ENCODE measurements at regions not wholly inside any gene's neighbourhood (a gene's known extent, or its start where the extent isn't known, plus 50 kb on each side); places are given as distances from the start of the nearest gene placed in this dataset.

DNA sequence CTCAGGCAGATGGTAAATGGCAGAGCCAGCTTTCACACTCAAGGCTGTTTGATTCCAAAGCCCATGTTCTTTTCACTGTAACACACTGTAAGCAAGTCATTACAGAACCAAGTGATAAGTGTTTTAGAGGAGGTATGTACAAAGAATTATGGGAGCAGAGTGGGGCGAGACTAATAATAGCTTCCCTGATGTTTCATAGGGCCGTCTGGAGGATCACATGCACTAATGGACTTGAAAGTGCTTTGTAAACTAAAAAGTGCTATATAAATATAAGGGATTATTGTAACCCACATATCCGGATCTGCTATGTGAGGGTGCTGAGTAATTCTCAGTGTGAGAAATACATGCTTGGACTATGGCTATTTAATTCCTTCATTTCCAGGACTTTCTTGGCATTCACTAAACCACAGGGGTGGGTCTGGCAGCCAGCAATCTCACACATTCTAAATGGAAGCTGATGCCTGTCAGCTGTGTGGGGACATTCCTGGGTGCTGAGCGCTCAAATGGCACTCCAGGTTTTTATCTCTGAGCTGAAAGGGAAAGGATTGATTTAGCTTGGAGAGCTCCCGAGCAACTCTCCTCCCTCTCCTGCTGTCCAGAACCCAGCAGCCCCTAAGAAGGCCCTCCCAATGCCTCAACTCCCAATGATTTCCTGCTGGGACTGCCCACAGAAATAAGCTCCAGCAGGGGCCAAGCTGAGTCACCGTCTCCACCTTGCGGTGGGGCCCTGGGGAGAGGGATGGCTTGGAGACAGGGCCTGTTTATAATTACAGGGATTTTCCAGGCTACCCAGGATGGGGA is 222.8 kb downstream of the SOX11 start:
- no peaks in the 10 kb centered on the region for H3K9me3 ChIP-seq
- H3K27ac ChIP-seq = no peak overlapping the region
- TF ChIP-seq, protein P1, sequence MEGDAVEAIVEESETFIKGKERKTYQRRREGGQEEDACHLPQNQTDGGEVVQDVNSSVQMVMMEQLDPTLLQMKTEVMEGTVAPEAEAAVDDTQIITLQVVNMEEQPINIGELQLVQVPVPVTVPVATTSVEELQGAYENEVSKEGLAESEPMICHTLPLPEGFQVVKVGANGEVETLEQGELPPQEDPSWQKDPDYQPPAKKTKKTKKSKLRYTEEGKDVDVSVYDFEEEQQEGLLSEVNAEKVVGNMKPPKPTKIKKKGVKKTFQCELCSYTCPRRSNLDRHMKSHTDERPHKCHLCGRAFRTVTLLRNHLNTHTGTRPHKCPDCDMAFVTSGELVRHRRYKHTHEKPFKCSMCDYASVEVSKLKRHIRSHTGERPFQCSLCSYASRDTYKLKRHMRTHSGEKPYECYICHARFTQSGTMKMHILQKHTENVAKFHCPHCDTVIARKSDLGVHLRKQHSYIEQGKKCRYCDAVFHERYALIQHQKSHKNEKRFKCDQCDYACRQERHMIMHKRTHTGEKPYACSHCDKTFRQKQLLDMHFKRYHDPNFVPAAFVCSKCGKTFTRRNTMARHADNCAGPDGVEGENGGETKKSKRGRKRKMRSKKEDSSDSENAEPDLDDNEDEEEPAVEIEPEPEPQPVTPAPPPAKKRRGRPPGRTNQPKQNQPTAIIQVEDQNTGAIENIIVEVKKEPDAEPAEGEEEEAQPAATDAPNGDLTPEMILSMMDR (IDR thresholded peaks at IDR 0.05) = no peak
- no peak for TF ChIP-seq POLR2A (IDR thresholded peaks at IDR 0.05)
- H3K4me3 ChIP-seq = no peak overlapping the region
- H3K36me3 ChIP-seq = no peaks in the 10 kb centered on the region
- DNase-seq = no peak
- no peaks in the 10 kb centered on the region for H3K27me3 ChIP-seq
- no peaks in the 10 kb centered on the region for H3K4me1 ChIP-seq

DNA sequence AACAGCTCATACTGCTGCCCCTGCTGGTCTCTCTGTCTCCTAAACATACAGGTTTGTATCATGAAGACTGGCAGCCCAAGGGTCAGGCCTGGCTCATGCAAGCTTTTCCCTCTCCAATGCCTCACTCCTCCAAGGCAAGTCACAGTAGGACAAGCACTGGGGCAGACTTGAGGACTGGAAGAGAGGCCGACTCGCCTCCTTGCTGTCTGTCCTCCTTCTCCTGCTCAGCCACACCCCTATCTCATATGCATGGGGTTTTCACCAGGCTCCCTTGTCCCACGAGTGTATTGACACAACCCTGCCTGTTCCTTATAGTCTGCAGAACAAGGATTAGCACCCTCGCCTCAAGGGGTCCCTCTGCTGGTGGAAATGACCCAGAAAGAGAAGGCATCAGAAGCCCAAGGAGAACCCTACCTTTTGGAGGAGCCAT is 223.7 kb downstream of the SOX11 start:
- Histone ChIP-seq H3K9me3 (no peaks in the 10 kb centered on the region), H3K27ac (no peak overlapping the region), H3K4me1 (no peaks in the 10 kb centered on the region), H3K4me3 (no peak overlapping the region), H3K36me3 (no peaks in the 10 kb centered on the region), H3K27me3 (no peaks in the 10 kb centered on the region)
- no peak for DNase-seq
- TF ChIP-seq, protein P1 (IDR thresholded peaks at IDR 0.05) = no peak
- no peak for TF ChIP-seq POLR2A (IDR thresholded peaks at IDR 0.05)

DNA sequence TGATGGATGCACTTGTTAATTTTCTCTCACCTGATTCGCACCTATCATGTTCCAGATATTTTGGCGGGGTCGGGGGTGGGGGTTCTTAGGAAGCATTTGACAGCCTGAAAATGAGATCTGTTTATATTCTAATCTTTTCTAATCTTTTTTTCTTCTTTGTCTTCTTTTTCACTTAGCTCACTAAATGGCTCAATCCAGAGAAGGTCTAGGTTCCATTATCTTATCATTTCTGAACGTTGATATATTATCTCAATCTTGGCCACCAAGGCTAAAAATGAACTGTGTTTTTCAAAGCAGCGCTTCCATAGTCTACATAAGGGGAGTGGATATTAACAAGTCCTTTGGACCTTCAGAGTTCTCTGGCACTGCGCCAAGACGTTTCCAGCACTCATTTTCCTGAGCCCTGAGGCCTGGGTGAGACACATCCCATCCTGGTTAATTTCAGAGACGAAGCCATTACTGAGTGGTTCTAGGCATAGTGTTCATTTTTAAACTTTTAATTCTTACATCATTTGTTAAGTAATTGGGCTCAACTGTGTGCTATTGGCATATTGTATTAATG is 229.0 kb downstream of the SOX11 start:
- Histone ChIP-seq H3K4me1 (no peaks in the 10 kb centered on the region), H3K36me3 (no peaks in the 10 kb centered on the region), H3K9me3 (no peaks in the 10 kb centered on the region), H3K27ac (no peak overlapping the region), H3K27me3 (no peaks in the 10 kb centered on the region), H3K4me3 (no peak overlapping the region)
- TF ChIP-seq, protein P1 (IDR thresholded peaks at IDR 0.05) = no peak
- no peak for TF ChIP-seq POLR2A (IDR thresholded peaks at IDR 0.05)
- DNase-seq = no peak

DNA sequence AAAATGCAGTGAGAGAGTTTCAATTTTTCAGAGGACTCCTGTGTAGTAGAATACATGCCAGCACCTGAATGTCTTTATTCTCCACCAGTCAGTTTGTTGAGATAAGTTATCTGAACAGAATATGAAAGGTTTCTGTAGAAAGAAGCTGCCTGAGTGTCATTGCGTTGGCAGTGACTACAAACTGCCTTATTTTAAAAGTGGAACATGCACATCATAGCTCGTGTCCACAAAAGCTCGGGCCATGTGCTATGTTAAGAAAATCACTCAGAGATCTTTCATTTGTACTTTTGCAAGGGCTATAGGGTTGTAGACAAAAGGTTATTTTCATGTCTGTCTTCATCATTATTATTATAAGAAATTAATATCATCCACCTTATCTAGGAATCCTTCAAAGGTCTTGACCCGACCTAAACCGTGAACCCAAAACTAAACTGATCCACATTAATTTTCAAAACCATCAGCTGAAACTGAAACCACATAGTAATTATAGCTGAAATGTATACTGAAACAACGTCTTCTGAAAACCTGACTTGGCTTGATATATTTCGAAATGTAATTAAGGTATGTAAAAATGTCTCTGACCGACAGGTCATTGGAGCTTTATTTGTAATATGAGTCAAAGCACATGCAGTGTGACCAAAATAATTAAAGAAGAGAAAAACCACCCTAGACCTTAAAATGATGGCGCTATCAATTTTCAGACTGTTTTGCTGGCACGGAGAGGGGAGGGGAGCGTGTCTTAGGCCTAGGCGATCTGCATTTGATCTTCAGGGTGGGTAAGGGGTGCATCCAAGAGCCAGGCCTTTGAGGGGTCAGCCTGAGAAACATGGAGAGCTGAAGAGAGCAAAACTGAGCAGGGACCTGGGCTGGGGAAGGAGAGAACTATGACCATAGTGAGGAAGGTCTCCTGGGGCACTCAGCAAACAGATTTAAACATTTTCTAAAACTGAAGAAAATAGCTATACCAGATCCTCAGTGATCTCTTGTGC is 232.1 kb downstream of the SOX11 start:
- TF ChIP-seq, protein P1 (IDR thresholded peaks at IDR 0.05) = no peak
- no peak for TF ChIP-seq POLR2A (IDR thresholded peaks at IDR 0.05)
- Histone ChIP-seq H3K27ac (no peak overlapping the region), H3K4me1 (no peaks in the 10 kb centered on the region), H3K27me3 (no peaks in the 10 kb centered on the region), H3K9me3 (no peaks in the 10 kb centered on the region), H3K36me3 (no peaks in the 10 kb centered on the region), H3K4me3 (no peak overlapping the region)
- no peak for DNase-seq

DNA sequence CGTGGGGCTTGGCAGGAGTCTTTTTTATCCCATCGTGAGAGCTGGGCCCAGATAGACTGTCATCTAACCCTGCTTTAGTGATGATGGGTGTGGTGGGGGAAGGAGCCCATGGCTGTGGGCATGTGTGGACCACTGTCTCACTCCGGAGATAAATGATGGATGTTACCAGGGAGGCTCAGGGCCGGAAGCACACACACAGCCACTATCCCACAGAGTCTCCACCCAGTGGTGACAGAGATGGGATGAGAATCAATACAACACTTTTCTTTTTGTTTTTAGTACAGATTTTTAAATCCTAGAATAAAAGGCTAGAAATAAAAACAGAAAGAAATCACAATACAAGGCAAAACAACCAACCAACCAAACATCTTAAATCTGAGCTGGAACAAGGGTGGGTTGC is 233.4 kb downstream of the SOX11 start:
- TF ChIP-seq, protein P1 (IDR thresholded peaks at IDR 0.05) = no peak
- no peak for TF ChIP-seq POLR2A (IDR thresholded peaks at IDR 0.05)
- Histone ChIP-seq H3K36me3 (no peaks in the 10 kb centered on the region), H3K9me3 (peaks cover 0 to 3% (median 0%) of the 10 kb centered on the region in 4 donors), H3K4me1 (no peaks in the 10 kb centered on the region), H3K4me3 (no peak overlapping the region), H3K27ac (no peak overlapping the region), H3K27me3 (no peaks in the 10 kb centered on the region)
- DNase-seq = no peak

All from Peyer's patch (tissue), 4 donors.